Choroid plexus epithelial cell (primary cell): ENCODE measurements at regions not wholly inside any gene's neighbourhood (a gene's known extent, or its start where the extent isn't known, plus 50 kb on each side); places are given as distances from the start of the nearest gene placed in this dataset.

ENCODE experiments used
- DNase-seq: peaks from one replicate; pipeline ENCODE4 v3.0.0-alpha.2; 2010; ENCODE audit warnings: low read depth
- H3K4me3 ChIP-seq: 2 replicates; pipeline ENCODE4 v1.5.1; 2011; ENCODE audit warnings: low read depth, mild to moderate bottlenecking, control low read depth, low read length, moderate library complexity
- TF ChIP-seq, protein P1 (sequence below): conservative IDR thresholded peaks from 2 replicates; pipeline ENCODE4 v1.5.1; 2011; ENCODE audit warnings: low read depth, mild to moderate bottlenecking, control low read depth, inconsistent platforms, low read length, moderate library complexity

DNA sequence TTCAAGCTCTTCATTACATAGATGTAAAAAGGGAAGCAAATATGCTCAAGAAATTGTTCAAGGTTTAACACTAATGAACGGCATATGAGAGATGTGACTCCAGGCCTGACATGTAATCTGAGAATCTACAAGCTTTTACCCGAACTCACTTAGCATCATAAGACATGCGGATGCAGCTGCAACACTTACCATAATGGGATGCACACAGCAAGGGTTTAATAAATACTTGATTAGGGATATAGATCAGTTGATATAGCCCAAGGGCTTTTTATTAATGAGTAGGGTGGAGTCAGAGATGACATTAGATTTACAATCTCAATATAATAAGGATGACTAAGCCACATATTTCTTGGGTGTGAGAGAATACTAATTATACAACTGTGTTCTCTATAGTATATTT is 2215.5 kb downstream of the MAT2B start:
- no peak overlapping the region for H3K4me3 ChIP-seq
- TF ChIP-seq, protein P1, sequence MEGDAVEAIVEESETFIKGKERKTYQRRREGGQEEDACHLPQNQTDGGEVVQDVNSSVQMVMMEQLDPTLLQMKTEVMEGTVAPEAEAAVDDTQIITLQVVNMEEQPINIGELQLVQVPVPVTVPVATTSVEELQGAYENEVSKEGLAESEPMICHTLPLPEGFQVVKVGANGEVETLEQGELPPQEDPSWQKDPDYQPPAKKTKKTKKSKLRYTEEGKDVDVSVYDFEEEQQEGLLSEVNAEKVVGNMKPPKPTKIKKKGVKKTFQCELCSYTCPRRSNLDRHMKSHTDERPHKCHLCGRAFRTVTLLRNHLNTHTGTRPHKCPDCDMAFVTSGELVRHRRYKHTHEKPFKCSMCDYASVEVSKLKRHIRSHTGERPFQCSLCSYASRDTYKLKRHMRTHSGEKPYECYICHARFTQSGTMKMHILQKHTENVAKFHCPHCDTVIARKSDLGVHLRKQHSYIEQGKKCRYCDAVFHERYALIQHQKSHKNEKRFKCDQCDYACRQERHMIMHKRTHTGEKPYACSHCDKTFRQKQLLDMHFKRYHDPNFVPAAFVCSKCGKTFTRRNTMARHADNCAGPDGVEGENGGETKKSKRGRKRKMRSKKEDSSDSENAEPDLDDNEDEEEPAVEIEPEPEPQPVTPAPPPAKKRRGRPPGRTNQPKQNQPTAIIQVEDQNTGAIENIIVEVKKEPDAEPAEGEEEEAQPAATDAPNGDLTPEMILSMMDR: no peak
- DNase-seq: no peak

DNA sequence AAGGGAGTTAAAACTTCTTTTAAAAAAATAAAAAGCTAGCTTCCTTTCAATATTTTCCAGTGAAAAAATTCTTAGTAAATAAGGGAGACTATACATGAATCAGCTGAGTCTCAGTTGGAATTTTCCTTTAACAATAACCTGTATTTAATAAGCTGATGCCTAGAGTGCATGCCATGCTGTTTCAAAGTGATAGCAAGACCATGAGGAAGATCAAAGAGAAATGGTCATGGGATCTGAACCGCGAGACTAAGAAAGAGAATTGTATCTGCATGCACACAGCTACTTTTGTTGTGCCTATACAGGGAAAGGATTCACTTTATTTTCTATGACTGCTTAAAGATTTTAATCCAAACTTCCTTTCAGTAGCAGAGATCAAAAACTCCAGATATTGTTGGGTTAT is 2217.0 kb downstream of the MAT2B start:
- TF ChIP-seq, protein P1: no peak
- no peak overlapping the region for H3K4me3 ChIP-seq
- DNase-seq: no peak

DNA sequence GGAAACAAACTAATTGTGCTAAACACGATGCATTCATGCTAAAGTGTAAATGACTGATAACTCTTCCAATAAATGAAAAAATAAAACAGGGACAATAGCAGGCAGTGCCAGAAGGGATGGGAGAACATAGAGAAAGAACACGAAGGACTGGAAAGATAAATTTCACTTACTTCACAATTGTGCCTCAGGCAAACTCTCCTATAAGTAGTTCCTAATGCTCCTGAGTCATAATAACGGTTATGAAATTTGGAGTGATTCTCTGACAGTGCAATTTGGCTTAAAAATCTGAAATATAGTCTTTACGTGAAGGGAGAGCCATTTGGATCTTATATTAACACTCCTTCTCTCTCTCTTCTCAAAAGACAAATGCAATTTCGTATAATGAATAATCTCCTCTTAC is 2218.5 kb downstream of the MAT2B start:
- H3K4me3 ChIP-seq: no peak overlapping the region
- TF ChIP-seq, protein P1: no peak
- no peak for DNase-seq

DNA sequence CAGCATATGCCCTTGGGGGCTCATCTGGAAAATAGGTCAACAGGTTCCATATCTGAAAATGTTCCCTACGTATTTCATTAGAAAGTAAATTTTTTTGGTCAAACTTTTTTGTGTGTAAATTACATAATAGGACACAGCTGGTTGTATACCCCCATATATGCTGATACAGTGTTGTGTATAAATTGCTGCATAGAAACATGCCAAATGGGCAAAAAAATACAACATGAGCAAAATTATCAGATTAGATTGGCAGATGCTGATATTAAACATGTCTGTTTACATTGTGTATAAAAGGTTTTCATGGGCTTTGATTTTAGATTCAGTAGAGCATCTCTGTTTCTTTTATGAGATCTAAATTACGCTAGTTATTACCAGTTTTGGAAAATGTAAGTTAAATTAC is 2223.0 kb downstream of the MAT2B start:
- TF ChIP-seq, protein P1: no peak
- no peak for DNase-seq
- H3K4me3 ChIP-seq: no peak overlapping the region

DNA sequence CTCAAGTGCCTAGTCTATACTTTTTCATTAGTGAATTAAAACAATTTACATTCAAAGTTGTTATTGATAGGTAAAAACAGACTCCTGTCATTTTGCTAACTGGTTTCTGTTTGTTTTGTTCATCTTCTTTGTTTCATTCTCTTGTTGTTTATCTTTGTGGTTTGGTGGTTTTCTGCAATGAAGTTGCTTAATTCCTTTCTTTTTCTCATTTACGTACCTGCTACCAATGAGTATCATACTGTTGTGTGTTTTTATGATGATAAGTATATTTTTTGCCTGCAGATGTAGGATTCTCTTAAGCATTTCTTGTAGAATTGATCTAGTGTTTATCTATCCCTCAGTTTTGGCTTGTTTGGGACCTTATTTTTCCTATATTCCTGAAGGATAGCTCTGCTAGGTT is 2230.0 kb downstream of the MAT2B start:
- DNase-seq: no peak
- TF ChIP-seq, protein P1: no peak
- H3K4me3 ChIP-seq: no peak overlapping the region

DNA sequence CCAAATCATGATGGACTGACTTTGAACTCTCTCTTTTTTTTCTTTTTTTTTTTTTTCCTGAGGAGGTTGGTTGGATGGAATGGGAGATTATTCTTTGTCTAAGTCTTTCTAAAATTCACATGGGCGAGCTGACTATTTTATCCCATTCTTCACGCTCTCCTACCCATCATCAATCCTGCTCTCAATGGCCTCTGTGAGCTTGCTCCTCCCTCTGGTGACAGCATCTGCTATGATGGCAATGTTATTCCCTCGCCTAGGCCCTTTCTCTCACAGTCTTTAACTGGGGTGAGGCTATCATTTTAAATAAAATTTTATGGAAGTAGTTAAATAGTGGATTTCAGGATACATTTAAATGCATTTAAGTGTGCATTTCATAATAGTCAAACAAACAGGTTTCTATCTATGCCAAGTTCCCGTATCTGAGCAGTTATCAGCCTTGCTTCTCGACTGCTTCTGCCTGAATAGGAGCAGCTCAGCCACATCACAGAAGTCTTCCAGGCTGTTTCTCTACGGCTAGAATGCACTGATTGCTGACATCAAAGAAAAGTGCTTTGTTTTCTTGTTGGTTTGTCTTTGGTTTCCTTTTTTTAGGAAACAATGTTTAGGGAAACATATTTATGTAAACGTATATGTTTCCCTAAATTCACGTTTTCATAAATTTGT is 2233.8 kb downstream of the MAT2B start:
- no peak overlapping the region for H3K4me3 ChIP-seq
- TF ChIP-seq, protein P1: no peak
- no peak for DNase-seq

DNA sequence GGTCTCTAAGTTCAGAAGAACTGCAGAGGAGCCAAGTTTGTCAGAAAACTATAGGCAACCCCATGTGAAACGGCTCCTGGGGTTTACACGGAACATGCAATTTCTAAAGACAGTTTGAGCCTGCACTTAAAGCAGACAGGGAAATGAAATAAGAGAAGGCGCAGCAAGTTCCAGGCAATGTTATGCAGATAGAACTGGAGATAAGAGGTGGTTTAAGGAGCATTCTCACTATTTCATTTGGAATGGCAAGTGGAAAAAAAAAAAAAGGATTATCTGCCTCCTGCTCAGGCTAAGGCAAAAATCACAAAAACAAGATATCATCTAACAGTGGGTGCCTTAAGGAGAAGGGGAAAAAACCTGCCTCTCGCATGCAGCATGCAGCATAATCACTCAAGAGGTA is 2252.4 kb downstream of the MAT2B start:
- H3K4me3 ChIP-seq: no peak overlapping the region
- TF ChIP-seq, protein P1: no peak
- no peak for DNase-seq
